Osteocyte (in vitro differentiated cells): ENCODE measurements at regions not wholly inside any gene's neighbourhood (a gene's known extent, or its start where the extent isn't known, plus 50 kb on each side); places are given as distances from the start of the nearest gene placed in this dataset.

Experiments
- DNase-seq: peaks from one replicate; pipeline ENCODE4 v3.0.0; 2021; ENCODE audit warnings: mixed read lengths; ENCODE audit not compliant: unreplicated experiment; ENCODE audit errors: extremely low spot score
- H3K27ac Mint-ChIP-seq: one replicate; pipeline ENCODE4 v1.8.0; 2021; ENCODE audit warnings: mild to moderate bottlenecking, mixed read lengths; ENCODE audit not compliant: unreplicated experiment
- H3K27me3 Mint-ChIP-seq: one replicate; pipeline ENCODE4 v1.8.0; 2021; ENCODE audit warnings: mixed read lengths; ENCODE audit not compliant: unreplicated experiment
- H3K36me3 Mint-ChIP-seq: one replicate; pipeline ENCODE4 v1.8.0; 2021; ENCODE audit warnings: mixed read lengths; ENCODE audit not compliant: unreplicated experiment
- H3K4me1 Mint-ChIP-seq: one replicate; pipeline ENCODE4 v1.8.0; 2021; ENCODE audit warnings: mixed read lengths; ENCODE audit not compliant: unreplicated experiment
- H3K4me3 Mint-ChIP-seq: one replicate; pipeline ENCODE4 v1.8.0; 2021; ENCODE audit warnings: mild to moderate bottlenecking, moderate library complexity, mixed read lengths; ENCODE audit not compliant: unreplicated experiment
- H3K9me3 Mint-ChIP-seq: one replicate; pipeline ENCODE4 v1.8.0; 2021; ENCODE audit warnings: mixed read lengths; ENCODE audit not compliant: unreplicated experiment
- TF ChIP-seq, protein P1 (sequence below): fragments of 200-600 bp; sonication (generic); IDR thresholded peaks from 2 replicates; pipeline ENCODE4 v1.5.0; 2021; ENCODE audit warnings: antibody characterized with exemption, mild to moderate bottlenecking, moderate library complexity

DNA sequence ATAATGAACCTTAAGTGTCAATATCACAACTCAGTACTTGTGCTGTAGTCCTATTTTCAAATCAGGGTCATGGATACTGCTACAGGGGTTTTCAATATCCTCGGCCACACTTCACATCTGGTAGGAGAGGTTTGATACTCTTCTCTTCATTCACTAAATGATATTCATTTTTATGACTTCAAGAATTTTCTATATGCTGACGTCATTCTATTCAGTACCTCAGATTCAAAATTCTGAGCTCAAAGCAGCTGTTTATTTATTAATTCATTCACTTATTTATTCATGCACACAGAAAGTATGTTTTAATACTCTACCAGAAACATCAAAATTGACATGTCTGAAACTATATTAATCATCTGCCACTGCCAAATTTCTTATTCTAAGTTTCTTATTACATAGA lies 866.9 kb upstream of the LRRTM1 start:
- TF ChIP-seq, protein P1, sequence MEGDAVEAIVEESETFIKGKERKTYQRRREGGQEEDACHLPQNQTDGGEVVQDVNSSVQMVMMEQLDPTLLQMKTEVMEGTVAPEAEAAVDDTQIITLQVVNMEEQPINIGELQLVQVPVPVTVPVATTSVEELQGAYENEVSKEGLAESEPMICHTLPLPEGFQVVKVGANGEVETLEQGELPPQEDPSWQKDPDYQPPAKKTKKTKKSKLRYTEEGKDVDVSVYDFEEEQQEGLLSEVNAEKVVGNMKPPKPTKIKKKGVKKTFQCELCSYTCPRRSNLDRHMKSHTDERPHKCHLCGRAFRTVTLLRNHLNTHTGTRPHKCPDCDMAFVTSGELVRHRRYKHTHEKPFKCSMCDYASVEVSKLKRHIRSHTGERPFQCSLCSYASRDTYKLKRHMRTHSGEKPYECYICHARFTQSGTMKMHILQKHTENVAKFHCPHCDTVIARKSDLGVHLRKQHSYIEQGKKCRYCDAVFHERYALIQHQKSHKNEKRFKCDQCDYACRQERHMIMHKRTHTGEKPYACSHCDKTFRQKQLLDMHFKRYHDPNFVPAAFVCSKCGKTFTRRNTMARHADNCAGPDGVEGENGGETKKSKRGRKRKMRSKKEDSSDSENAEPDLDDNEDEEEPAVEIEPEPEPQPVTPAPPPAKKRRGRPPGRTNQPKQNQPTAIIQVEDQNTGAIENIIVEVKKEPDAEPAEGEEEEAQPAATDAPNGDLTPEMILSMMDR, result no peak
- DNase-seq, result no peak
- no peak overlapping the region for H3K27ac Mint-ChIP-seq
- H3K27me3 Mint-ChIP-seq, result no peaks in the 10 kb centered on the region
- H3K9me3 Mint-ChIP-seq, result no peaks in the 10 kb centered on the region
- H3K36me3 Mint-ChIP-seq, result no peaks in the 10 kb centered on the region
- no peaks in the 10 kb centered on the region for H3K4me1 Mint-ChIP-seq
- no peak overlapping the region for H3K4me3 Mint-ChIP-seq

DNA sequence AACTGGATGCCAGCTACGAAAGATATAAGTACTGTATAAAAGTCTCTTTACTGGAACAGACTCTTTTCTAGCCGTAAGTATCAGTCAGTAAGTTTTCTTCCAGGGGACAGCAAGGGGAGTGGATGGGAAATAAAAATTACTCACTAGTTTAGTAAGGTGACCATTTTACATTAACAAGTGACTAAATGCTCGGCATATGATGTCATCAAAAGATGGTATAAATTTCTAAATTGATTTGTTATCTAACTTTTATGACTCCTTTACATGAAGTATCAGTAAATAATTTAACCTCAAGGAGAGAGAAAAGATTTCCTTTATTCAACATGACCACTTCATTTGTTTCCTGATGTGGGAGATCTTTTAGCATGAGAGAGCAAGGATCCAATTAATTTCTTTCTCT lies 859.0 kb upstream of the LRRTM1 start:
- no peaks in the 10 kb centered on the region for H3K36me3 Mint-ChIP-seq
- no peak overlapping the region for H3K27ac Mint-ChIP-seq
- TF ChIP-seq, protein P1, result no peak
- H3K27me3 Mint-ChIP-seq, result no peaks in the 10 kb centered on the region
- H3K4me1 Mint-ChIP-seq, result no peaks in the 10 kb centered on the region
- no peak overlapping the region for H3K4me3 Mint-ChIP-seq
- DNase-seq, result no peak
- peaks cover 20% of the 10 kb centered on the region for H3K9me3 Mint-ChIP-seq

DNA sequence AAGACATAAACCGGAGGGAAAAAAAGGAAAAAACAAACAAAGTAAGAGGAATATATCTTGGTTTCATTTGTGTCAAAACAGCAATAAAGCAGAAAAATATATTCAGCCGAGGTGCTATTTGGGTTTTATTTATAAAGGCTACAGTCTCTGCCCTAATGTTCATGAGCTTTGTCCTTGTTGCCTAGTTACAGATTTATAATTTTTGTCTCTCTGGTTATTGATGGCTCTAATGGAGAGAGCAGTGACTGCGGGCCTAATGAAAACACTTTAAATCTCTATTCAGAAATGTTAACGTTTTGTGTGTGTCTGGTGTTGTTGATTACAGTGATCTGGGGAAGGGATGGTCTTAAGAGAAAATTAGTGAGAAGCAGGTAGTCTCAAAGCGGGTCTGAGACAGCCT lies 854.0 kb upstream of the LRRTM1 start:
- no peak for DNase-seq
- TF ChIP-seq, protein P1, result no peak
- H3K9me3 Mint-ChIP-seq, result peaks cover 24% of the 10 kb centered on the region

DNA sequence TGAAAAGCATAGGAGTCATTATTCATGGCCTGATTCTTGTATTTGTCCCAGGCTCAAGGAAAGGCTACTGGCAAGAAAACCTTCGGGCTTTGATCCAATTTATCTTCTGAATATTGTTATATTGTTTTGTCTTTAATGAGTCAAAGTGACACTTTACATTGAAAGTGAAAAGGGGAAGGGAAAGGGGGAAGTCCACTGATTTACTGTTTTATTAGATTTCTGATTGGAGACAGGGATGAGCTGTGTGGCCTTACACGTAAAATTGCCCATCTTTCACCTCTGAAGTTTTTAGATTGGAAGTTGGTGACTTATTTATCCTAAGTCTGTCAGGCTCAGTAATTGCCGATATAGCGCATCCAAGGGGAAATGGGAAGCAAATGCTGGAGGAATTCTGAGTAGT lies 843.8 kb upstream of the LRRTM1 start:
- no peak for DNase-seq
- H3K36me3 Mint-ChIP-seq, result no peaks in the 10 kb centered on the region
- H3K27ac Mint-ChIP-seq, result no peak overlapping the region
- H3K4me3 Mint-ChIP-seq, result no peak overlapping the region
- peaks cover 35% of the 10 kb centered on the region for H3K9me3 Mint-ChIP-seq
- H3K27me3 Mint-ChIP-seq, result no peaks in the 10 kb centered on the region
- TF ChIP-seq, protein P1, result no peak
- H3K4me1 Mint-ChIP-seq, result no peaks in the 10 kb centered on the region

More for the DNA sequence above, 854.0 kb upstream of the LRRTM1 start:
- no peaks in the 10 kb centered on the region for H3K4me1 Mint-ChIP-seq
- no peaks in the 10 kb centered on the region for H3K36me3 Mint-ChIP-seq
- H3K4me3 Mint-ChIP-seq, result no peak overlapping the region
- H3K27ac Mint-ChIP-seq, result no peak overlapping the region
- H3K27me3 Mint-ChIP-seq, result no peaks in the 10 kb centered on the region

DNA sequence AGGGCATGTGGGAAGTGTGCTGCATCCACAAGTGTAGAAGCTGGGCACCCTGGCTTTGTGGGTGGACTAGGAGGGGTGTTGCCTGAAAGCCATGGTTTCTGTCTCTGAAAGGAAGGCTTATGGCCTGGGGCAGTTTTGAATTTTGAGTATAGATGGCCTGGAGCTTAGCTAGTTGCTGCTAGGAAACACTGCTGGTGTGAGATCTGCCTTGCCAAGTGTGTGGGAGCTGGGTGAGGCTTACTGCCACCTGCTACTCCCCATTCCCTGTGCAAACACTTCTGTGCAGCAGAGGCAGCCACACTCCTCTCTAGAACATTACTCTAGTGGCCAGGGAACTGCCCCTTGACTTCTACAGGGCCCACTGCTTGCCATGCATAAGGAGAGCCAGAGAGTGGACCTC lies 831.7 kb upstream of the LRRTM1 start:
- Mint-ChIP-seq H3K27ac (no peak overlapping the region), H3K4me3 (no peak overlapping the region), H3K4me1 (no peaks in the 10 kb centered on the region), H3K9me3 (peaks cover 7% of the 10 kb centered on the region), H3K27me3 (no peaks in the 10 kb centered on the region), H3K36me3 (no peaks in the 10 kb centered on the region)
- TF ChIP-seq, protein P1, result no peak
- no peak for DNase-seq
